Fibroblast of the aortic adventitia (primary cell): ENCODE measurements at regions not wholly inside any gene's neighbourhood (a gene's known extent, or its start where the extent isn't known, plus 50 kb on each side); places are given as distances from the start of the nearest gene placed in this dataset.
A peak's percentile ranks its signal among the peaks of the same experiment; 100 is the strongest.

ENCODE experiments used
- DNase-seq: peaks from one replicate; pipeline ENCODE4 v3.0.0-alpha.2; 2010; ENCODE audit warnings: low read depth
- H3K4me3 ChIP-seq: 2 replicates; pipeline ENCODE4 v1.5.1; 2011; ENCODE audit warnings: low read depth, mild to moderate bottlenecking, control low read depth, low read length, moderate library complexity
- CTCF ChIP-seq: IDR thresholded peaks from 2 replicates; pipeline ENCODE4 v1.5.1; 2011; ENCODE audit warnings: mild to moderate bottlenecking, low read length, control low read depth, inconsistent platforms; ENCODE audit not compliant: insufficient read depth

GRCh38 chr2:216787851-216788540 lies 71.9 kb downstream of the TNP1 start:
- TF ChIP-seq CTCF, result no peak

GRCh38 chr2:216786676-216787075 lies 73.2 kb downstream of the TNP1 start:
- TF ChIP-seq CTCF, result no peak
- no peak for DNase-seq
- no peak overlapping the region for H3K4me3 ChIP-seq

More at GRCh38 chr2:216787851-216788540, 71.9 kb downstream of the TNP1 start:
- H3K4me3 ChIP-seq, result no peak overlapping the region
- DNase-seq, result no peak

- TF ChIP-seq CTCF, result no peak
- DNase-seq, result no peak
- H3K4me3 ChIP-seq, result no peak overlapping the region
Measured at GRCh38 chr2:216784456-216784855, 75.4 kb downstream of the TNP1 start.

GRCh38 chr2:216781709-216782108 lies 78.2 kb downstream of the TNP1 start:
- TF ChIP-seq CTCF, result no peak
- H3K4me3 ChIP-seq, result no peak overlapping the region
- DNase-seq, result no peak

- TF ChIP-seq CTCF, result no peak
- no peak overlapping the region for H3K4me3 ChIP-seq
- DNase-seq, result no peak
Measured at GRCh38 chr2:216780843-216781242, 79.0 kb downstream of the TNP1 start.

GRCh38 chr2:216777637-216778273 lies 82.1 kb downstream of the TNP1 start:
- DNase-seq, result peak; percentile 36
- no peak overlapping the region for H3K4me3 ChIP-seq
- peak; percentile 67 for TF ChIP-seq CTCF
